IPS DF 4.7 (cell line): ENCODE measurements at regions not wholly inside any gene's neighbourhood (a gene's known extent, or its start where the extent isn't known, plus 50 kb on each side); places are given as distances from the start of the nearest gene placed in this dataset.
A peak's percentile ranks its signal among the peaks of the same experiment; 100 is the strongest.

ENCODE experiments used
- DNase-seq: peaks from one replicate; pipeline ENCODE4 v3.0.0-alpha.2; 2013; ENCODE audit warnings: low spot score; ENCODE audit errors: extremely low read depth

- no peak for DNase-seq
These were observed 555.2 kb downstream of the FGF9 start for GRCh38 chr13:22226086-22226485.

- no peak for DNase-seq
These were observed 557.0 kb downstream of the FGF9 start for GRCh38 chr13:22227895-22228294.

- DNase-seq, result no peak
These were observed 559.0 kb downstream of the FGF9 start for GRCh38 chr13:22229916-22230315.

- no peak for DNase-seq
These were observed 561.3 kb downstream of the FGF9 start for GRCh38 chr13:22232186-22232585.

GRCh38 chr13:22235285-22235949 lies 564.5 kb downstream of the FGF9 start:
- peak; percentile 9 for DNase-seq

GRCh38 chr13:22235950-22236290 lies 565.0 kb downstream of the FGF9 start:
- peak; percentile 3 for DNase-seq

- DNase-seq, result no peak
These were observed 567.4 kb downstream of the FGF9 start for GRCh38 chr13:22238269-22238668.

GRCh38 chr13:22240716-22241115 lies 569.8 kb downstream of the FGF9 start:
- no peak for DNase-seq

- DNase-seq, result no peak
These were observed 572.7 kb downstream of the FGF9 start for GRCh38 chr13:22243469-22244163.

GRCh38 chr13:22252281-22252830 lies 581.5 kb downstream of the FGF9 start:
- DNase-seq, result no peak

GRCh38 chr13:22253107-22253506 lies 582.2 kb downstream of the FGF9 start:
- DNase-seq, result no peak

- no peak for DNase-seq
These were observed 585.3 kb downstream of the FGF9 start for GRCh38 chr13:22256111-22256639.

- no peak for DNase-seq
These were observed 591.4 kb downstream of the FGF9 start for GRCh38 chr13:22262001-22262885.

GRCh38 chr13:22263185-22263584 lies 592.3 kb downstream of the FGF9 start:
- DNase-seq, result no peak

GRCh38 chr13:22265563-22265962 lies 594.7 kb downstream of the FGF9 start:
- DNase-seq, result no peak

GRCh38 chr13:22270881-22271280 lies 600.0 kb downstream of the FGF9 start:
- no peak for DNase-seq

- no peak for DNase-seq
These were observed 601.0 kb downstream of the FGF9 start for GRCh38 chr13:22271903-22272302.

GRCh38 chr13:22275393-22275792 lies 604.5 kb downstream of the FGF9 start:
- DNase-seq, result no peak

GRCh38 chr13:22276616-22277015 lies 605.7 kb downstream of the FGF9 start:
- no peak for DNase-seq

- no peak for DNase-seq
These were observed 607.6 kb downstream of the FGF9 start for GRCh38 chr13:22278336-22278929.

GRCh38 chr13:22285867-22286266 lies 615.0 kb downstream of the FGF9 start:
- DNase-seq, result no peak
